BJ (cell line): ENCODE measurements at regions not wholly inside any gene's neighbourhood (a gene's known extent, or its start where the extent isn't known, plus 50 kb on each side); places are given as distances from the start of the nearest gene placed in this dataset.

ENCODE experiments used
- CTCF ChIA-PET: fragments of 350-600 bp; formaldehyde crosslinking; extraction: SDS; loops from one replicate; lab custom pipeline; 2021; ENCODE audit warnings: antibody characterized with exemption, inconsistent platforms; lab: Yijun Ruan, JAX
- POLR2A ChIA-PET: fragments of 300-600 bp; sonication (Branson Sonifier 250); formaldehyde crosslinking; extraction: SDS; loops from one replicate; lab custom pipeline; 2021; ENCODE audit warnings: antibody characterized with exemption; lab: Charles Lee
- DNase-seq: peaks from one replicate; pipeline ENCODE4 v3.0.0-alpha.2; 2011; ENCODE audit warnings: low read depth
- H3K27me3 ChIP-seq: 2 replicates; pipeline ENCODE4 v1.6.0; 2011; ENCODE audit warnings: low read length; ENCODE audit not compliant: control insufficient read depth, insufficient read depth
- H3K36me3 ChIP-seq: 2 replicates; pipeline ENCODE4 v1.5.1; 2011; ENCODE audit warnings: low read length; ENCODE audit not compliant: control insufficient read depth, insufficient read depth
- H3K4me3 ChIP-seq: 2 replicates; pipeline ENCODE4 v1.5.1; 2011; ENCODE audit warnings: low read depth, mild to moderate bottlenecking, control low read depth, low read length
- TF ChIP-seq, protein P1 (sequence below): IDR thresholded peaks from 2 replicates; pipeline ENCODE4 v1.5.1; 2011; ENCODE audit warnings: low read depth, mild to moderate bottlenecking, control low read depth, inconsistent platforms, low read length, moderate library complexity; ENCODE audit not compliant: insufficient read depth

DNA sequence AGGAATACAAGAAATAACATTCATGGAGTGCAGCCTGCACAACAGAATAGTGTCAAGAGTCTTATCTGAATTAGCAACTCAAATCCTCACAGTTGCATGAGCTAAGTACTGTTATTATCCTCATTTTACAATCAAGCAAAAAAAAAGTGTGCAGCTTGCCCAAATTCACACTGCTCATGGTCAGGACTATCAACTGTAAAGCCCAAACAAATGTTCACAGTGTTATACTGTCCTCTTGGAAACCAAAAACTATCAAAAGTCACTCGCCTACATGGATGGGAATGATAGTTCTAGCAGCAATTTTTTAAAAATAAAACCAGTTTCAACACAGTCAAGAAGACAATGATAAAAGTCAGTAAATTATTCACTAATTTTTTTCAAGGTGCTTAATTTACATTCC, 114.6 kb upstream of the HSF2 start:
- TF ChIP-seq, protein P1, sequence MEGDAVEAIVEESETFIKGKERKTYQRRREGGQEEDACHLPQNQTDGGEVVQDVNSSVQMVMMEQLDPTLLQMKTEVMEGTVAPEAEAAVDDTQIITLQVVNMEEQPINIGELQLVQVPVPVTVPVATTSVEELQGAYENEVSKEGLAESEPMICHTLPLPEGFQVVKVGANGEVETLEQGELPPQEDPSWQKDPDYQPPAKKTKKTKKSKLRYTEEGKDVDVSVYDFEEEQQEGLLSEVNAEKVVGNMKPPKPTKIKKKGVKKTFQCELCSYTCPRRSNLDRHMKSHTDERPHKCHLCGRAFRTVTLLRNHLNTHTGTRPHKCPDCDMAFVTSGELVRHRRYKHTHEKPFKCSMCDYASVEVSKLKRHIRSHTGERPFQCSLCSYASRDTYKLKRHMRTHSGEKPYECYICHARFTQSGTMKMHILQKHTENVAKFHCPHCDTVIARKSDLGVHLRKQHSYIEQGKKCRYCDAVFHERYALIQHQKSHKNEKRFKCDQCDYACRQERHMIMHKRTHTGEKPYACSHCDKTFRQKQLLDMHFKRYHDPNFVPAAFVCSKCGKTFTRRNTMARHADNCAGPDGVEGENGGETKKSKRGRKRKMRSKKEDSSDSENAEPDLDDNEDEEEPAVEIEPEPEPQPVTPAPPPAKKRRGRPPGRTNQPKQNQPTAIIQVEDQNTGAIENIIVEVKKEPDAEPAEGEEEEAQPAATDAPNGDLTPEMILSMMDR: no peak
- no peak overlapping the region for H3K4me3 ChIP-seq
- H3K36me3 ChIP-seq: no peaks in the 10 kb centered on the region
- no peaks in the 10 kb centered on the region for H3K27me3 ChIP-seq
- no peak for DNase-seq
- ChIA-PET CTCF (interaction anchor here (0.6 to 0.7 kb wide), 2 partner anchors 24 to 917 kb away, joined by 3 read pairs; no protein-coding TSS in a partner anchor), POLR2A (no interaction called here)

DNA sequence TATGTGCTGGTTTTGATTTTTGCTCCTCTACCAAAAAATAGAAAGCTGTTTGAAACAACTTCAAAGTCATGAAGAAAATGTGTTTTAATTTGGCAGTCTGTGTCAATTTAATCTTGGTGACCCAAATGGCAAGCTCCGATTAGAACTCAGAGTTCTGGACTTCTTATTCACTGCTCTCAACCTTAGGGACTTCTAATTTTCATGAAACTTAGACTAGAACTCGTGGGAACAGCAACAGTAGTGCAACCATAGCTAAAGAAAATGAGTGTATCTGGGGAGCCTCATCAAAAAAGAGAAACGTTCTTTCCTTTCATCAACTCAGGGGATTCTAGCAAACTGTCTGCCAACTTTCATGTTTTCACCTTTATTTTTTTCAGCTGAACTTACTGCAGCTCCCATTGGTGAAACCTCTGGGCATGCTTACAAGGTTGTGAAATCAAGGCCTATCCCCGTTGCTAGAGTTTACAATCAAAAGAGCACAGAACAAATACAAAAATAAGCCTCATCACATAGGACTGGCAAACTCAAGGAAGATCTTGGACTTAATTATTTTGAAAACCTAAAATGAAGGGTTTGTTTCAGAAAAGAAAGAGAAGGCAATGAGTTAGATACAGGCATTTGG, 114.0 kb upstream of the HSF2 start:
- ChIA-PET CTCF (interaction anchor here (0.6 kb wide), 1 partner anchor 24 kb away, joined by 3 read pairs; no protein-coding TSS in a partner anchor), POLR2A (no interaction called here)
- no peaks in the 10 kb centered on the region for H3K27me3 ChIP-seq
- H3K36me3 ChIP-seq: no peaks in the 10 kb centered on the region
- TF ChIP-seq, protein P1: no peak
- no peak overlapping the region for H3K4me3 ChIP-seq
- DNase-seq: no peak

DNA sequence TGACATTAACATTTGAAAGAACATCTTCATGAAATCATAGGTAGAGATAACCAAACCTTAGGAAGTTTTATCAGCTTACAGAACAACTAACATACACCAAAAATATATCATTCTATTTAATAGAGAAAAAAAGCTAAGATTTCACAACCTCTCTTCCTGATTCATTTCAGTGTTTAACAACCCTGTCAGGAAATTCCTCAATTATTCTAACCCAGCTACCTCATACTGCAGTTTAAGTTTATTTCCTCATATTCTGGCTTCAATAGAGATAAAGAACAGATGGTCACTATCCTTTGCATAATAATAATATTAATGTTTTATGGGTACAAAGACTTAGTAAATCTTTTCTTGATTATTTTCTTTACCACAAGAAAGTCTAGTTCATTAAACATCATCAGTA, 112.9 kb upstream of the HSF2 start:
- no peak overlapping the region for H3K4me3 ChIP-seq
- no peak for DNase-seq
- POLR2A ChIA-PET: no interaction called here
- CTCF ChIA-PET: no interaction called here
- no peaks in the 10 kb centered on the region for H3K36me3 ChIP-seq
- H3K27me3 ChIP-seq: no peaks in the 10 kb centered on the region
- TF ChIP-seq, protein P1: no peak

DNA sequence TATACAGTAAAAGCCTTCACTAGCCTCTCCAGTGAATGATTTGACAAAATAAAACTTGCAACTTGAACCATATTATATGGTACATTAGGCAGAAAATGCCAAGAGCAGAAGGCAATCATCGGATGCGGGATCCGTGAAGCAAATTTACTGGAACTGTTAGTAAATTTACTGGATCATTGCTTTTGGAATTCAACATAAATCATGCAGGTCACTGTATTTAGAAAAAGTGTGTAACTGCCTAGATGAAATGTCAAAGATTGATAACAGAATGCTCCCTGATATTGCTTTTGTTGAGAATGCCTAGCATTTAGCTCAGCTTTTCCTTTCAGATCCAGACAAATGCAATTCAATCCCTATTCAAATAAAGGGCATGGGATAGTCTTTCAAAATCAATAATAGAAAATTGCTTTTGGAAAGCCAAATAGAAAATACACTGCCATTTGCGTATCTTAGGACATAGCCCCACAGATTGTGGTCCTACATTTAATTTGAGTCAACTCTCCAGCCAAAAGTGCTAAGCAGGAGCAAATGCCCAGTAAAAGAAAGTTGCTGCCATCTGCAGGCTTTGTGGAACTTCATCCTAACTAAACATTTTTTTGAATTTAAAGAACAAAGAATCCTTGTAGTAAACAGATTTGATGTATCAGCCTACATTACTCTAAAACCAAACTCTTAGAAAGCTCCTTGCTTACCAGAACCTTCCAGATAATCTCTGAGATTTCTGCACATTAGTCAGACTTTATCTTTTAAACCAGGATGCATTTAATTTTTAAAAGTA, 109.5 kb upstream of the HSF2 start:
- POLR2A ChIA-PET: no interaction called here
- Histone ChIP-seq H3K4me3 (no peak overlapping the region), H3K36me3 (no peaks in the 10 kb centered on the region), H3K27me3 (no peaks in the 10 kb centered on the region)
- CTCF ChIA-PET: interaction anchor here (1.0 to 1.2 kb wide), 2 partner anchors 18 to 1234 kb away, joined by 3 read pairs; no protein-coding TSS in a partner anchor
- no peak for DNase-seq
- TF ChIP-seq, protein P1: no peak

DNA sequence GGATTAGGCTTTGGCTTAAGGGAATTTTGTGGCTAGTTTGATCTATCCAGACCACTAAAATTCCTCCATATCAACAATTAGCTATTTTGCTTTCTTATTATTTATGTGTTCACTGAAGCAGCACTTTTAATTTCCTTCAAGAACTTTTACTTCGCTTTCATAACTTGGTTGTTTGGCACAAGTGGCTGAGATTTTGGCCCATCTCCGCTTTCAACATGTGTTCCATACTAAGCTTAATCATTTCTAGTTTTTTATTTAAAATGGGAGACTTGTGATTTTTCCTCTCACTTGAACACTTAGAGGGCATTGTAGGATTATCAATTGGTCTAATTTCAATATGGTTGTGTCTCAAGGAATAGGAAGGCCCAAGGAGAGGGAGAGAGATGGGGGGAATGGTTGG, 102.4 kb upstream of the HSF2 start:
- TF ChIP-seq, protein P1: no peak
- no peak overlapping the region for H3K4me3 ChIP-seq
- DNase-seq: no peak
- ChIA-PET CTCF (no interaction called here), POLR2A (no interaction called here)
- no peaks in the 10 kb centered on the region for H3K36me3 ChIP-seq
- H3K27me3 ChIP-seq: no peaks in the 10 kb centered on the region
